A673 (cell line): ENCODE measurements at regions not wholly inside any gene's neighbourhood (a gene's known extent, or its start where the extent isn't known, plus 50 kb on each side); places are given as distances from the start of the nearest gene placed in this dataset.

Experiments used
- BruUV-seq: library from RNA; stranded (reverse); fragments of 400-500 nt; replicated peaks from 2 replicates; lab custom pipeline; 2021; lab: Mats Ljungman, UMichigan
- CTCF ChIA-PET: fragments of 300-600 bp; sonication (Branson Sonifier 250); formaldehyde crosslinking; loops from one replicate; lab custom pipeline; 2022; ENCODE audit warnings: antibody characterized with exemption; lab: Charles Lee
- POLR2A ChIA-PET: fragments of 300-600 bp; sonication (Branson Sonifier 250); formaldehyde crosslinking; loops from one replicate; lab custom pipeline; 2022; ENCODE audit warnings: antibody characterized with exemption; ENCODE audit not compliant: low non-redundant PET; lab: Charles Lee
- DNase-seq: peaks from one replicate; pipeline ENCODE4 v3.0.0-alpha.2; 2015; ENCODE audit warnings: low spot score
- H3K27ac ChIP-seq: fragments of 200-600 bp; sonication (generic); 2 replicates; pipeline ENCODE4 v1.5.1; 2016; ENCODE audit warnings: mixed run types, low read depth, mild to moderate bottlenecking, mixed read lengths, antibody characterized with exemption, low read length; ENCODE audit not compliant: poor library complexity, severe bottlenecking
- H3K27me3 ChIP-seq: fragments of 200-600 bp; sonication (generic); replicated peaks from 2 replicates; pipeline ENCODE4 v1.6.1; 2017; ENCODE audit warnings: mixed run types, low read depth, mild to moderate bottlenecking, mixed read lengths, antibody characterized with exemption, low read length; ENCODE audit not compliant: insufficient read depth, poor library complexity
- H3K36me3 ChIP-seq: fragments of 200-600 bp; sonication (generic); 2 replicates; pipeline ENCODE4 v1.6.1; 2016; ENCODE audit warnings: mixed run types, mild to moderate bottlenecking, mixed read lengths, antibody characterized with exemption, low read length; ENCODE audit not compliant: insufficient read depth, poor library complexity, severe bottlenecking
- H3K4me1 ChIP-seq: fragments of 200-600 bp; sonication (generic); 2 replicates; pipeline ENCODE4 v1.6.1; 2017; ENCODE audit warnings: mixed run types, mild to moderate bottlenecking, mixed read lengths, antibody characterized with exemption, low read length; ENCODE audit not compliant: insufficient read depth, poor library complexity, severe bottlenecking
- H3K4me3 ChIP-seq: fragments of 200-600 bp; sonication (generic); 2 replicates; pipeline ENCODE4 v1.5.1; 2016; ENCODE audit warnings: low read depth, mixed run types, mild to moderate bottlenecking, mixed read lengths, low read length; ENCODE audit not compliant: poor library complexity, severe bottlenecking
- H3K9me3 ChIP-seq: fragments of 200-600 bp; sonication (generic); 2 replicates; pipeline ENCODE4 v1.6.1; 2016; ENCODE audit warnings: mixed run types, low read depth, mild to moderate bottlenecking, mixed read lengths, antibody characterized with exemption, low read length; ENCODE audit not compliant: poor library complexity, severe bottlenecking
- EZH2 ChIP-seq: fragments of 200-600 bp; sonication (generic); IDR thresholded peaks from 2 replicates; pipeline ENCODE4 v1.6.1; 2017; ENCODE audit warnings: borderline replicate concordance, low read depth, mild to moderate bottlenecking, mixed read lengths, antibody characterized with exemption, low read length; ENCODE audit not compliant: poor library complexity, severe bottlenecking
- intact Hi-C: fragments of 100-400 bp; cut with micrococcal nuclease; formaldehyde crosslinking; loops from one replicate; pipeline ENCODE4 v1.10.0; 2022; ENCODE audit not compliant: unreplicated experiment
- TF ChIP-seq, protein P1 (sequence below): fragments of 300-800, 200-600 bp; sonication (generic); conservative IDR thresholded peaks from 2 replicates; pipeline ENCODE4 v1.5.1; 2017; ENCODE audit warnings: low read depth, mild to moderate bottlenecking, antibody characterized with exemption, low read length, moderate library complexity, mixed read lengths

DNA sequence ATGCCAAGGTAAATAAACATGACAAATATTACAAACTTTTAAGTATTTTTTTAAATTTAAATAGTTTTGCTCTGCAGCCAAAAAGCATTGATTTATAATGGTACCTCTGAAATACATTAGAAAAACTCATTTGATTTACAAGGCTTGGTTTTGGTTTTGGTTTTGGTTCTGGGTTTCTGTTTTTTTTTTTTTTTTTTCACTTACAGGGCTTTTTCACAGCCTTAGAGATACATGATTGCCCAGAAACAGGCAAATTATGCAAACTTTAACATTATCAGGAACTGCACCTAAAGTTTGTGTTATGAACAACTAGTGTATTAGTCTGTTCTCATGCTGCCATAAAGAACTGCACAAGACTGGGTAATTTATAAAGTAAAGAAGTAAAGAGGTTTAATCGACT is 196.4 kb upstream of the DDX53 start:
- Histone ChIP-seq H3K36me3 (no peaks in the 10 kb centered on the region), H3K27me3 (no peaks in the 10 kb centered on the region), H3K4me1 (peaks cover 6% of the 10 kb centered on the region), H3K9me3 (peaks cover 3% of the 10 kb centered on the region), H3K27ac (no peak overlapping the region), H3K4me3 (no peak overlapping the region)
- intact Hi-C loops = no loop called here
- BruUV-seq = no TSS peak
- no peak for DNase-seq
- ChIA-PET CTCF (no interaction called here), POLR2A (no interaction called here)
- TF ChIP-seq EZH2 = no peak
- TF ChIP-seq, protein P1, sequence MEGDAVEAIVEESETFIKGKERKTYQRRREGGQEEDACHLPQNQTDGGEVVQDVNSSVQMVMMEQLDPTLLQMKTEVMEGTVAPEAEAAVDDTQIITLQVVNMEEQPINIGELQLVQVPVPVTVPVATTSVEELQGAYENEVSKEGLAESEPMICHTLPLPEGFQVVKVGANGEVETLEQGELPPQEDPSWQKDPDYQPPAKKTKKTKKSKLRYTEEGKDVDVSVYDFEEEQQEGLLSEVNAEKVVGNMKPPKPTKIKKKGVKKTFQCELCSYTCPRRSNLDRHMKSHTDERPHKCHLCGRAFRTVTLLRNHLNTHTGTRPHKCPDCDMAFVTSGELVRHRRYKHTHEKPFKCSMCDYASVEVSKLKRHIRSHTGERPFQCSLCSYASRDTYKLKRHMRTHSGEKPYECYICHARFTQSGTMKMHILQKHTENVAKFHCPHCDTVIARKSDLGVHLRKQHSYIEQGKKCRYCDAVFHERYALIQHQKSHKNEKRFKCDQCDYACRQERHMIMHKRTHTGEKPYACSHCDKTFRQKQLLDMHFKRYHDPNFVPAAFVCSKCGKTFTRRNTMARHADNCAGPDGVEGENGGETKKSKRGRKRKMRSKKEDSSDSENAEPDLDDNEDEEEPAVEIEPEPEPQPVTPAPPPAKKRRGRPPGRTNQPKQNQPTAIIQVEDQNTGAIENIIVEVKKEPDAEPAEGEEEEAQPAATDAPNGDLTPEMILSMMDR = no peak

DNA sequence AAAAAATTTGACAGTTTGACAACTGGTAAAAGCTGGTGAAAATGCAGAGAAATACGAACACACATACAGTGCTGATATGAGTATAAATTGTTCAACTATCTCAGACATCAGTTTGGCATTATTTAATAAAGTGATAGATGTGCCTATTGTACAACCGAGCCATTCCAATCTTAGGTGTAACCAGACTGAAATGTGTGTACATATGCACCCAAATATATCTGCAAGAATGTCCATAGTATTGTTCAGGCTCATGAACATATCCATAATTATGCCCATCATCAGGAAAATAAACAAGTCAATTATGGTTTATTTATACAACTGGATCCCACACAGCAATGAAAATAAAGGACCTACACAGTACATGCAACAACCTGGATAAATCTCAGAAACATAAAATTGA is 188.9 kb upstream of the DDX53 start:
- no peaks in the 10 kb centered on the region for H3K9me3 ChIP-seq
- ChIA-PET CTCF (no interaction called here), POLR2A (no interaction called here)
- DNase-seq = no peak
- TF ChIP-seq, protein P1 = no peak
- no peak for TF ChIP-seq EZH2
- intact Hi-C loops = no loop called here
- H3K4me3 ChIP-seq = no peak overlapping the region
- no peaks in the 10 kb centered on the region for H3K36me3 ChIP-seq
- no TSS peak for BruUV-seq
- H3K4me1 ChIP-seq = no peaks in the 10 kb centered on the region
- no peak overlapping the region for H3K27ac ChIP-seq
- no peaks in the 10 kb centered on the region for H3K27me3 ChIP-seq

DNA sequence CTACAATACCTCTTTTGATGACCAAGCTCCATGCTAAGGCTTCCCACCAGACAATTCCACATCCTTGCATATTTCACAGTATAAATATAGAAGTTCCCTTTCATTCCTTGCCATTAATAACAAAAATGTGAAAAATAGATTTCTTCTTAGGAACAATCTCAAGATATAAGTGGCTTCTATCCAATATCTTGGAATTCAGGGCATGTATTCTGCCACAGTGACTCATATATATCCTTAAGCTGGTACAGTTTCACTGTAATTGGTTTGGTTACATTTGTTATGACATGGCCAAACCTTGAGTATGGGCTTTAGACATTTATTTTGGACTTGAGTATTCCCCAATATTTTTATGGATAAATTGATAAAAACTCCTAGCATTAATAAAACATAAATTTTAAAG is 181.7 kb upstream of the DDX53 start:
- POLR2A ChIA-PET = no interaction called here
- Histone ChIP-seq H3K9me3 (no peaks in the 10 kb centered on the region), H3K27me3 (no peaks in the 10 kb centered on the region), H3K4me1 (no peaks in the 10 kb centered on the region), H3K27ac (no peak overlapping the region), H3K4me3 (no peak overlapping the region), H3K36me3 (no peaks in the 10 kb centered on the region)
- no TSS peak for BruUV-seq
- intact Hi-C loops = no loop called here
- DNase-seq = no peak
- TF ChIP-seq, protein P1 = no peak
- no peak for TF ChIP-seq EZH2
- CTCF ChIA-PET = no interaction called here
